Lower lobe of right lung (tissue), 2 donors: ENCODE measurements at regions not wholly inside any gene's neighbourhood (a gene's known extent, or its start where the extent isn't known, plus 50 kb on each side); places are given as distances from the start of the nearest gene placed in this dataset.

ENCODE experiments used
- ATAC-seq, 2 donors: fragments of 200-7000 bp; cut with Tn5 transposase; one replicate each; pipeline ENCODE4 v1.9.1; 2020 to 2022; ENCODE audit warnings: mild to moderate bottlenecking in 2 of 2, moderate library complexity in 2 of 2
- DNase-seq: peaks from one replicate; pipeline ENCODE4 v3.0.0-alpha.2; 2020
- H3K27ac ChIP-seq: fragments of 200-600 bp; one replicate; pipeline ENCODE4 v1.8.0; 2022
- H3K27me3 ChIP-seq: fragments of 200-600 bp; one replicate; pipeline ENCODE4 v1.8.0; 2022; ENCODE audit warnings: low read depth
- H3K36me3 ChIP-seq: fragments of 200-600 bp; one replicate; pipeline ENCODE4 v1.8.0; 2022; ENCODE audit warnings: mild to moderate bottlenecking
- H3K4me1 ChIP-seq: fragments of 200-600 bp; one replicate; pipeline ENCODE4 v1.8.0; 2022
- H3K4me3 ChIP-seq: fragments of 200-600 bp; one replicate; pipeline ENCODE4 v1.8.0; 2022; ENCODE audit warnings: mild to moderate bottlenecking
- H3K9me3 ChIP-seq: fragments of 200-600 bp; one replicate; pipeline ENCODE4 v1.8.0; 2022
- CTCF ChIP-seq: fragments of 200-600 bp; IDR thresholded peaks from one replicate; pipeline ENCODE4 v1.8.0; 2022; ENCODE audit warnings: antibody characterized with exemption, mild to moderate bottlenecking
- intact Hi-C: fragments of 100-400 bp; cut with DNase I; formaldehyde crosslinking; loops from one replicate; pipeline ENCODE4 v1.11.0; 2022
- donor health status: DM: no; HTN: yes; CAD: no; lungs with severe emphysema.

DNA sequence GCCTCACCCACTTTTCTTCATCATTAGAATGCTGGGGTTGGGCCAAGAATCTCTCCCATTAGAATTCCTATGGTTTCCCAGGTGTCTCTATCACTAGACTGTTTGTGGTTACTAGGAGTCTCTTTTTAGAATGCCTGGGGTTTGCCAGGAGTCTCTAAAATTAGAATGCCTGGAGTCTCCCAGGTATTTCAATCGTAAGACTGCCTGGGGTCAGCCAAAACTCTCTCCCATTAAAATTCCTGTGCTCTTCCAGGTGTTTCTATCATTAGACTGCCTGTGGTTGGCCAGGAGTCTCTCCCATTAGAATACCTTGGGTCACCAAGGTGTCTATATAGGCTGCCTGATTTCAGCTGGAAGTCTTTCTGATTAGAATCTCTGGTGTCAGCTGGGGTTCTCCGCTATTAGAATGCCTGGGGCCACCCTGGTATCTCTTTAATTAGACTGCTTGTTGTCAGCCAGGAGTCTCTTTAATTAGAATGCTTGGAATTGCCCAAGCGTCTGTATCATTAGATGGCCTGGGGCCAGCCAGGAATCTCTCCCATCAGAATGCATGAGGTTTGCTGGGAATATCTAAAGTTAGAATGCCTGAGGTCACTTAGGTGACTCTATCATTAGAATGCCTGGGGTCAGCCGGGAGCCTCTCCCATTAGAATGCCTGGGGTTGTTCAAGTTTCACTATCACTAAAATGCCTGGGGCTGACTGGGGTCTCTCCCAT, 1479.2 kb downstream of the UQCRFS1 start:
- TF ChIP-seq CTCF = no peak
- Histone ChIP-seq H3K27ac (no peak overlapping the region), H3K4me1 (no peaks in the 10 kb centered on the region), H3K27me3 (no peaks in the 10 kb centered on the region), H3K4me3 (no peak overlapping the region), H3K36me3 (no peaks in the 10 kb centered on the region), H3K9me3 (peaks cover 15% of the 10 kb centered on the region)
- intact Hi-C loops = no loop called here
- ATAC-seq = no peak
- no peak for DNase-seq

GRCh38 chr19:27729332-27729731, 1483.6 kb downstream of the UQCRFS1 start:
- ATAC-seq (no peak), DNase-seq (no peak)
- TF ChIP-seq CTCF = no peak
- Histone ChIP-seq H3K27ac (no peak overlapping the region), H3K4me3 (no peak overlapping the region), H3K36me3 (no peaks in the 10 kb centered on the region), H3K4me1 (no peaks in the 10 kb centered on the region), H3K27me3 (no peaks in the 10 kb centered on the region), H3K9me3 (peaks cover 46% of the 10 kb centered on the region)
- intact Hi-C loops = no loop called here

- H3K4me3 ChIP-seq = no peak overlapping the region
- DNase-seq (no peak), ATAC-seq (no peak)
- intact Hi-C loops = no loop called here
- no peaks in the 10 kb centered on the region for H3K27me3 ChIP-seq
- peaks cover 63% of the 10 kb centered on the region for H3K9me3 ChIP-seq
- no peaks in the 10 kb centered on the region for H3K36me3 ChIP-seq
- no peak for TF ChIP-seq CTCF
- H3K4me1 ChIP-seq = no peaks in the 10 kb centered on the region
- H3K27ac ChIP-seq = no peak overlapping the region
Measured at GRCh38 chr19:27722625-27723024, 1490.3 kb downstream of the UQCRFS1 start.

DNA sequence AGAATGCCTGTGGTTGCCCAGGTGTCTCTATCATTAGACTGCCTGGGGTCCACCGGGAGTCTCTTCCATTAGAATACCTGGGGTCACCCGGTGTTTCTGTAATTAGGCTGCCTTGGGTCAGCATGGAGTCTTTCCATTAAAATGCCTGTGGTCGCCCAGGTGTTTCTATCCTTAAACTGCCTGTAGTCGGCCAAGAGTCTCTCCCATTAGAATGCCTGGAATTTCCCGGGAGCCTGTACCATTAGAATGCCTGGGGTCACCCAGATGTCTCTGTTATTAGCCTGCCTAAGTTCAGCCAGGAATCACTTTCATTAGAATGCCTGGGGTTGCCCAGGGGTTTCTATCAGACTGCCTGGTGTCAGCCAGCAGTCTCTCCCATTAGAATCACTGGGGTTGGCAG, 1492.8 kb downstream of the UQCRFS1 start:
- ATAC-seq = no peak
- H3K4me3 ChIP-seq = no peak overlapping the region
- H3K9me3 ChIP-seq = peaks cover 49% of the 10 kb centered on the region
- intact Hi-C loops = no loop called here
- TF ChIP-seq CTCF = no peak
- H3K27ac ChIP-seq = no peak overlapping the region
- H3K27me3 ChIP-seq = no peaks in the 10 kb centered on the region
- DNase-seq = no peak
- H3K4me1 ChIP-seq = no peaks in the 10 kb centered on the region
- no peaks in the 10 kb centered on the region for H3K36me3 ChIP-seq

DNA sequence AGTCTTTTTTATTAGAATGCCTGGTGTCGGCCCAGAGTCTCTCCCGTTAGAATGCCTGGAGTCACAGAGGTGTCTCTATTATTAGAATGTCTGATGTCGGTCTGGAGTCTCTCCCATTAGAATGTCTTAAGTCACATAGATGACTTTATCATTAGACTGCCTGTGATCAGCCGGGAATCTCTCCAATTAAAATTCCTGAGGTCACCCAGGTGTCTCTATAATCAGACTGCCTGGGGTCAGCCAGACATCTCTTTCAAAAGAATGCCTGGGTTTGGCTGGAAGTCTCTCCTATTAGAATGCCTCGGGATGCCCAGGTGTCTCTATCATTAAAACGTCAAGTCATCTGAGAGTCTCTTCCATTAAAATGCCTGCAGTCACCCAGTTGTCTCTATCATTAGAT, 1493.9 kb downstream of the UQCRFS1 start:
- no peak for DNase-seq
- ATAC-seq = no peak
- Histone ChIP-seq H3K4me3 (no peak overlapping the region), H3K36me3 (no peaks in the 10 kb centered on the region), H3K27ac (no peak overlapping the region), H3K4me1 (no peaks in the 10 kb centered on the region), H3K9me3 (peaks cover 49% of the 10 kb centered on the region), H3K27me3 (no peaks in the 10 kb centered on the region)
- TF ChIP-seq CTCF = no peak
- intact Hi-C loops = no loop called here

DNA sequence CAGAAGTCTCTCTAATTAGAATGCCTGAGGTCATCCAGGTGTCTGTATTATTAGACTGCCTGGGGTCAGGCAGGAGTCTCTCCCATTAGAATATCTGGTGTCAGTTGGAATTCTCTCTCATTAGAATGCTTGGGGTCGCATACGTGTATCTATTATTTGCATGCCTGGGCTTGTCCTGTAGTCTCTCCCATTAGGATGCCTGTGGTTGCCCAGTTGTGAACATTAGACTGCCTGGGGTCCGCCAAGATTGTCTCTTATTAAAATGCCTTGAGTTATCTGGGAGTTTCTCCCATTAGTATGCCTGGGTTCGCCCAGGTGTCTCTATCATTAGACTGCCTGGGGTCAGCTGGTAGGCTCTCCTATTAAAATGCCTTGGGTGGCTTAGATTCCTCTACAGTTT, 1494.7 kb downstream of the UQCRFS1 start:
- H3K9me3 ChIP-seq = peaks cover 43% of the 10 kb centered on the region
- H3K4me3 ChIP-seq = no peak overlapping the region
- H3K36me3 ChIP-seq = no peaks in the 10 kb centered on the region
- H3K27ac ChIP-seq = no peak overlapping the region
- DNase-seq (no peak), ATAC-seq (no peak)
- TF ChIP-seq CTCF = no peak
- intact Hi-C loops = no loop called here
- no peaks in the 10 kb centered on the region for H3K27me3 ChIP-seq
- H3K4me1 ChIP-seq = no peaks in the 10 kb centered on the region
